Stomach (tissue), 8 donors: ENCODE measurements at regions not wholly inside any gene's neighbourhood (a gene's known extent, or its start where the extent isn't known, plus 50 kb on each side); places are given as distances from the start of the nearest gene placed in this dataset.

ENCODE experiments used
- DNase-seq, 2 donors: peaks; one replicate each; pipeline versions ENCODE4 v3.0.0 to v3.0.0-alpha.2; 2013 to 2019
- H3K27ac ChIP-seq, 5 donors: fragments of 200-600 bp in 4 of 5; sonication (generic) in 4 of 5; one replicate each; pipeline ENCODE4 v1.5.1; 2013 to 2019; ENCODE audit warnings: mild to moderate bottlenecking in 1 of 5, moderate library complexity in 1 of 5
- H3K27me3 ChIP-seq, 3 donors: fragments of 200-600 bp; sonication (generic); one replicate each; pipeline ENCODE4 v1.5.1; 2017 to 2019; ENCODE audit warnings: mixed run types in 1 of 3
- H3K36me3 ChIP-seq, 4 donors: fragments of 200-600 bp; sonication (generic); 1 replicate in 3 of 4; 2 replicates in 1 of 4; pipeline ENCODE4 v1.5.1; 2016 to 2019
- H3K4me1 ChIP-seq, 4 donors: fragments of 200-600 bp; sonication (generic); one replicate each; pipeline ENCODE4 v1.5.1; 2016 to 2019
- H3K4me3 ChIP-seq, 4 donors: fragments of 200-600 bp; sonication (generic) in 3 of 4; one replicate each; pipeline ENCODE4 v1.5.1; 2016 to 2019; ENCODE audit warnings: mild to moderate bottlenecking in 1 of 4
- H3K9me3 ChIP-seq, 4 donors: fragments of 200-600 bp; sonication (generic); one replicate each; pipeline ENCODE4 v1.5.1; 2016 to 2019
- CTCF ChIP-seq, 7 experiments: fragments of 450-650 bp in 4 of 7; fragments of 200-600 bp in 3 of 7; sonication (generic) in 3 of 7; IDR thresholded peaks; one replicate each; pipeline ENCODE4 v1.5.1; 2016 to 2019; ENCODE audit warnings: antibody characterized with exemption in 7 of 7, control low read depth in 2 of 7, mild to moderate bottlenecking in 1 of 7
- EP300 ChIP-seq: sonication (generic); formaldehyde crosslinking; IDR thresholded peaks from one replicate; pipeline ENCODE4 v1.6.1; 2017; ENCODE audit warnings: antibody characterized with exemption
- POLR2A ChIP-seq, 4 donors: fragments of 450-650 bp; IDR thresholded peaks; one replicate each; pipeline ENCODE4 v1.6.1; 2016; ENCODE audit warnings: antibody characterized with exemption in 4 of 4, control low read depth in 2 of 4, mild to moderate bottlenecking in 1 of 4, moderate library complexity in 1 of 4
- POLR2AphosphoS5 ChIP-seq, 3 donors: sonication (generic); formaldehyde crosslinking; IDR thresholded peaks; one replicate each; pipeline ENCODE4 v1.6.1; 2016; ENCODE audit warnings: antibody characterized with exemption in 3 of 3
- WGBS, 5 donors: extraction: QIAGEN DNeasy Blood & Tissue Kit in 3 of 5; methylation state at CpG; one replicate each; pipeline versions ENCODE4 v1.1.5 to v1.1.7; 2013 to 2018; 5-methylcytosine and 5-hydroxymethylcytosine counted together
- intact Hi-C: fragments of 100-400 bp; cut with DNase I; formaldehyde crosslinking; loops from one replicate; pipeline ENCODE4 v1.15.1; 2023; ENCODE audit warnings: low total_unique reads
- donor health status: healthy with polysubstance abuse.
- donor health status: Bipolar disorder and iron deficiency.
- donor health status: healthy.

GRCh38 chr1:117271959-117272358, 61.2 kb upstream of the VTCN1 start:
- peaks cover 4 to 21% (median 13%) of the 10 kb centered on the region in 4 donors for H3K4me1 ChIP-seq
- no peaks in the 10 kb centered on the region for H3K36me3 ChIP-seq
- no peak overlapping the region for H3K27ac ChIP-seq
- peak in 1 of 2 donors; percentile 32 for DNase-seq
- H3K9me3 ChIP-seq, result peaks cover 0 to 5% (median 0%) of the 10 kb centered on the region in 4 donors
- no peak overlapping the region for H3K4me3 ChIP-seq
- intact Hi-C loops, result no loop called here
- no peaks in the 10 kb centered on the region for H3K27me3 ChIP-seq
- TF ChIP-seq CTCF (IDR thresholded peaks at IDR 0.05) (no peak), POLR2AphosphoS5 (IDR thresholded peaks at IDR 0.05) (no peak), EP300 (no peak), POLR2A (IDR thresholded peaks at IDR 0.05) (no peak)
- 33 to 57% (median 47%) methylated on average over 4 of the region's 4 CpGs for WGBS, 5 donors

- Histone ChIP-seq H3K9me3 (peaks cover 0 to 5% (median 0%) of the 10 kb centered on the region in 4 donors), H3K4me3 (no peak overlapping the region), H3K27ac (no peak overlapping the region), H3K4me1 (peaks cover 4 to 26% (median 14%) of the 10 kb centered on the region in 4 donors), H3K36me3 (no peaks in the 10 kb centered on the region), H3K27me3 (no peaks in the 10 kb centered on the region)
- intact Hi-C loops, result no loop called here
- TF ChIP-seq POLR2AphosphoS5 (IDR thresholded peaks at IDR 0.05) (no peak), POLR2A (IDR thresholded peaks at IDR 0.05) (no peak), CTCF (IDR thresholded peaks at IDR 0.05) (no peak), EP300 (no peak)
- WGBS, 5 donors, result 87 to 95% (median 91%) methylated on average over 5 of the region's 5 CpGs
- DNase-seq, result no peak
These were observed 60.4 kb upstream of the VTCN1 start for GRCh38 chr1:117271129-117271528.

- peaks cover 4 to 26% (median 14%) of the 10 kb centered on the region in 4 donors for H3K4me1 ChIP-seq
- H3K27me3 ChIP-seq, result no peaks in the 10 kb centered on the region
- H3K27ac ChIP-seq, result no peak overlapping the region
- H3K36me3 ChIP-seq, result no peaks in the 10 kb centered on the region
- no peak for TF ChIP-seq CTCF (IDR thresholded peaks at IDR 0.05)
- TF ChIP-seq EP300, result no peak
- TF ChIP-seq POLR2A (IDR thresholded peaks at IDR 0.05), result no peak
- no peak for TF ChIP-seq POLR2AphosphoS5 (IDR thresholded peaks at IDR 0.05)
- H3K9me3 ChIP-seq, result peaks cover 0 to 5% (median 0%) of the 10 kb centered on the region in 4 donors
- no peak for DNase-seq
- intact Hi-C loops, result no loop called here
- no peak overlapping the region for H3K4me3 ChIP-seq
These were observed 60.0 kb upstream of the VTCN1 start for GRCh38 chr1:117270679-117271078.

GRCh38 chr1:117268535-117269455, 58.1 kb upstream of the VTCN1 start:
- H3K4me3 ChIP-seq, result no peak overlapping the region
- TF ChIP-seq EP300 (no peak), CTCF (IDR thresholded peaks at IDR 0.05) (no peak), POLR2A (IDR thresholded peaks at IDR 0.05) (no peak), POLR2AphosphoS5 (IDR thresholded peaks at IDR 0.05) (no peak)
- WGBS, 5 donors, result 54 to 58% (median 58%) methylated on average over 11 of the region's 11 CpGs
- DNase-seq, result peak in 1 of 2 donors; percentile 45
- peaks cover 4 to 26% (median 14%) of the 10 kb centered on the region in 4 donors for H3K4me1 ChIP-seq
- no peaks in the 10 kb centered on the region for H3K27me3 ChIP-seq
- H3K36me3 ChIP-seq, result no peaks in the 10 kb centered on the region
- H3K27ac ChIP-seq, result no peak overlapping the region
- intact Hi-C loops, result no loop called here
- peaks cover 0 to 5% (median 0%) of the 10 kb centered on the region in 4 donors for H3K9me3 ChIP-seq
